ENCODE measurements at regions not wholly inside any gene's neighbourhood (a gene's known extent, or its start where the extent isn't known, plus 50 kb on each side); places are given as distances from the start of the nearest gene placed in this dataset.

- no peak for ATAC-seq
Measured at GRCh38 chr9:75648034-75648433, 242.4 kb upstream of the PCSK5 start.

GRCh38 chr9:75649060-75649459, 241.4 kb upstream of the PCSK5 start:
- TF ChIP-seq CSRNP3 (CRISPR knock-in tag; IDR thresholded peaks at IDR 0.05): no peak
- TF ChIP-seq SNAI2 (CRISPR knock-in tag; IDR thresholded peaks at IDR 0.05): no peak
- TF ChIP-seq ESRRG (CRISPR knock-in tag; IDR thresholded peaks at IDR 0.05): no peak
- TF ChIP-seq BACH2 (CRISPR knock-in tag; IDR thresholded peaks at IDR 0.05; ENCODE audit: borderline replicate concordance): no peak
- TF ChIP-seq ZNF8 (CRISPR knock-in tag; IDR thresholded peaks at IDR 0.05): no peak
- no peak for TF ChIP-seq ISL1 (CRISPR knock-in tag; IDR thresholded peaks at IDR 0.05)
- no peak for TF ChIP-seq ARNTL (CRISPR knock-in tag; IDR thresholded peaks at IDR 0.05; ENCODE audit: borderline replicate concordance, low read depth)
- no peak for TF ChIP-seq ZNF70 (CRISPR knock-in tag; IDR thresholded peaks at IDR 0.05)
- TF ChIP-seq TSHZ2 (CRISPR knock-in tag; IDR thresholded peaks at IDR 0.05): no peak
- TF ChIP-seq OSR1 (CRISPR knock-in tag; IDR thresholded peaks at IDR 0.05): no peak
- TF ChIP-seq PATZ1 (CRISPR knock-in tag; IDR thresholded peaks at IDR 0.05; ENCODE audit: borderline replicate concordance): no peak
- TF ChIP-seq POU6F1 (CRISPR knock-in tag; IDR thresholded peaks at IDR 0.05; ENCODE audit: borderline replicate concordance, low read depth): no peak
- no peak for TF ChIP-seq TOX (CRISPR knock-in tag; IDR thresholded peaks at IDR 0.05; ENCODE audit: borderline replicate concordance)
- TF ChIP-seq ZFP3 (CRISPR knock-in tag; IDR thresholded peaks at IDR 0.05): no peak
- no peak for TF ChIP-seq ZFP30 (CRISPR knock-in tag; IDR thresholded peaks at IDR 0.05)
- TF ChIP-seq CSDC2 (CRISPR knock-in tag; IDR thresholded peaks at IDR 0.05): no peak
- TF ChIP-seq ZNF565 (CRISPR knock-in tag; conservative IDR thresholded peaks at IDR 0.05; ENCODE audit: low read depth): no peak
- TF ChIP-seq CREB5 (CRISPR knock-in tag; IDR thresholded peaks at IDR 0.05; ENCODE audit: low read depth): no peak
- no peak for ATAC-seq

More at GRCh38 chr9:75648034-75648433, 242.4 kb upstream of the PCSK5 start:
- no peak for TF ChIP-seq GLIS3 (CRISPR knock-in tag; IDR thresholded peaks at IDR 0.05)
- TF ChIP-seq ESRRG (CRISPR knock-in tag; IDR thresholded peaks at IDR 0.05): no peak
- TF ChIP-seq RARB (CRISPR knock-in tag; IDR thresholded peaks at IDR 0.05): no peak
- TF ChIP-seq ZFP30 (CRISPR knock-in tag; IDR thresholded peaks at IDR 0.05): no peak

- no peak for ATAC-seq
- TF ChIP-seq ZC3H10 (CRISPR knock-in tag; IDR thresholded peaks at IDR 0.05) (no peak), ZNF70 (CRISPR knock-in tag; IDR thresholded peaks at IDR 0.05) (no peak), ARNTL (CRISPR knock-in tag; IDR thresholded peaks at IDR 0.05; ENCODE audit: borderline replicate concordance, low read depth) (no peak), PPARA (CRISPR knock-in tag; IDR thresholded peaks at IDR 0.05; ENCODE audit: borderline replicate concordance) (no peak), OSR1 (CRISPR knock-in tag; IDR thresholded peaks at IDR 0.05) (no peak), RARB (CRISPR knock-in tag; IDR thresholded peaks at IDR 0.05) (no peak), CSRNP3 (CRISPR knock-in tag; IDR thresholded peaks at IDR 0.05) (no peak), ZFP3 (CRISPR knock-in tag; IDR thresholded peaks at IDR 0.05) (no peak), GLIS3 (CRISPR knock-in tag; IDR thresholded peaks at IDR 0.05) (no peak), ZFP30 (CRISPR knock-in tag; IDR thresholded peaks at IDR 0.05) (no peak), ZNF8 (CRISPR knock-in tag; IDR thresholded peaks at IDR 0.05) (no peak), POU6F1 (CRISPR knock-in tag; IDR thresholded peaks at IDR 0.05; ENCODE audit: borderline replicate concordance, low read depth) (no peak), TOX (CRISPR knock-in tag; IDR thresholded peaks at IDR 0.05; ENCODE audit: borderline replicate concordance) (no peak), ISL1 (CRISPR knock-in tag; IDR thresholded peaks at IDR 0.05) (no peak), TSHZ2 (CRISPR knock-in tag; IDR thresholded peaks at IDR 0.05) (no peak)
Measured at GRCh38 chr9:75651709-75652108, 238.8 kb upstream of the PCSK5 start.

All from SK-N-SH treated with all-trans-retinoic acid at 6 μM for 48 hours (cell line).